Activated CD4-positive, alpha-beta memory T cell treated with anti-CD3 and anti-CD28 coated beads for 36 hours (primary cell): ENCODE measurements at regions not wholly inside any gene's neighbourhood (a gene's known extent, or its start where the extent isn't known, plus 50 kb on each side); places are given as distances from the start of the nearest gene placed in this dataset.

Experiments used
- CTCF ChIA-PET: fragments of 350-600 bp; sonication (Branson Sonifier 250); formaldehyde crosslinking; loops from one replicate; lab custom pipeline; 2021; ENCODE audit warnings: antibody characterized with exemption, inconsistent platforms; lab: Charles Lee
- POLR2A ChIA-PET: fragments of 350-600 bp; sonication (Branson Sonifier 250); formaldehyde crosslinking; loops from one replicate; lab custom pipeline; 2021; ENCODE audit warnings: antibody characterized with exemption; lab: Charles Lee
- DNase-seq: peaks from one replicate; pipeline ENCODE4 v3.0.0-alpha.2; 2020
- H3K27ac Mint-ChIP-seq: one replicate; pipeline ENCODE4 v1.8.0; 2021; ENCODE audit warnings: mixed read lengths
- H3K27me3 Mint-ChIP-seq: one replicate; pipeline ENCODE4 v1.8.0; 2021; ENCODE audit warnings: mixed read lengths
- H3K36me3 Mint-ChIP-seq: one replicate; pipeline ENCODE4 v1.8.0; 2021; ENCODE audit warnings: mixed read lengths
- H3K4me1 Mint-ChIP-seq: one replicate; pipeline ENCODE4 v1.8.0; 2021; ENCODE audit warnings: low read depth, mixed read lengths
- H3K4me3 Mint-ChIP-seq: one replicate; pipeline ENCODE4 v1.8.0; 2021; ENCODE audit warnings: mild to moderate bottlenecking, mixed read lengths
- H3K9me3 Mint-ChIP-seq: one replicate; pipeline ENCODE4 v1.8.0; 2021; ENCODE audit warnings: mixed read lengths
- intact Hi-C: fragments of 100-400 bp; cut with micrococcal nuclease; formaldehyde crosslinking; loops from one replicate; pipeline ENCODE4 v1.15.1; 2023

DNA sequence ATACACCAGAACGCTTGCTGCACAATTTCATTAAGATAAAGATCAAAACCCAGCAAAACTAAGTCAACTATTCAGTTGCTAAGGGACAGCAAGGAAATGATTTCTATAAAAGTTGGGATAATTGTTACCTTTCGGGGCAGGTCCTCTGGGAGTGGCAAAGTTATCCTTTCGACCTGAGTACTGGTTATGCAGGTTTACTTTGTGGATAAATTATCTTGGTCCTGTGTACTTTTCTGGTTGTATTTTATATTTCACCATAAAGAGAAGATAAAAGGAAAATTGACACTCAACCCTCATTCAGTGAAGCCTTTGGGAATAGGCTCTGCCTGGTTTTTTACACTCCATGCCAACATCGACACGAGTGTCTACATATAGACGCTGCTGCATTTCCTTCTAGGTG is 146.5 kb downstream of the SYK start:
- H3K36me3 Mint-ChIP-seq, result no peaks in the 10 kb centered on the region
- CTCF ChIA-PET, result no interaction called here
- H3K4me1 Mint-ChIP-seq, result peaks cover 6% of the 10 kb centered on the region
- no peak overlapping the region for H3K27ac Mint-ChIP-seq
- intact Hi-C loops, result no loop called here
- POLR2A ChIA-PET, result no interaction called here
- DNase-seq, result no peak
- H3K27me3 Mint-ChIP-seq, result peaks cover 11% of the 10 kb centered on the region
- no peak overlapping the region for H3K4me3 Mint-ChIP-seq
- H3K9me3 Mint-ChIP-seq, result no peaks in the 10 kb centered on the region

DNA sequence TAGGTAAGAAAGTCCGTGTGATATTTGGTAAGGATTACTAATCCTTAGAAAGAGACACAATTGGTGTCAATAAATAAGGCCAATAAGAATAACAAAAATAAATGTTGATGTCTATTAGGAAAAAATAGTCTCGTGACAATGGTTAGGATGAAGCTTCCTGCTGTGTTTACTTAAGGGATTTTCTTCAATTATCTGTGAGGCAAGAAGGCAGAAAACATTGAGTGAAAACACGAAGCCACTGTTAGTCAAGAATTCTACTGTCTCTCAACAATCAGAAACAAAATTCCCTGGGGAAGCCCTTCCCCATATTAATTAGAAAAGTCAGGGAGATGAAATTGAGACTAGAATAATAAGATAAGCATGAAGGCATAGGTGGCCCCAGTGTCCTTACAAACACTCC is 149.0 kb downstream of the SYK start:
- H3K27ac Mint-ChIP-seq, result no peak overlapping the region

GRCh38 chr9:90953200-90953599 is 151.6 kb downstream of the SYK start:
- POLR2A ChIA-PET, result no interaction called here
- no peak overlapping the region for H3K4me3 Mint-ChIP-seq
- no peak overlapping the region for H3K27ac Mint-ChIP-seq
- no peak for DNase-seq
- no peaks in the 10 kb centered on the region for H3K4me1 Mint-ChIP-seq
- H3K36me3 Mint-ChIP-seq, result no peaks in the 10 kb centered on the region
- H3K27me3 Mint-ChIP-seq, result peaks cover 18% of the 10 kb centered on the region
- CTCF ChIA-PET, result no interaction called here
- no peaks in the 10 kb centered on the region for H3K9me3 Mint-ChIP-seq
- intact Hi-C loops, result no loop called here

More for the DNA sequence above, 149.0 kb downstream of the SYK start:
- no peak for DNase-seq
- POLR2A ChIA-PET, result no interaction called here
- Mint-ChIP-seq H3K4me1 (no peaks in the 10 kb centered on the region), H3K9me3 (no peaks in the 10 kb centered on the region), H3K4me3 (no peak overlapping the region), H3K36me3 (no peaks in the 10 kb centered on the region), H3K27me3 (peaks cover 16% of the 10 kb centered on the region)
- CTCF ChIA-PET, result interaction anchor here (0.6 kb wide), 1 partner anchor 810 kb away, joined by 3 read pairs; no protein-coding TSS in a partner anchor
- intact Hi-C loops, result no loop called here

GRCh38 chr9:90953805-90954204 is 152.2 kb downstream of the SYK start:
- H3K4me3 Mint-ChIP-seq, result no peak overlapping the region
- no peaks in the 10 kb centered on the region for H3K36me3 Mint-ChIP-seq
- POLR2A ChIA-PET, result no interaction called here
- H3K27ac Mint-ChIP-seq, result no peak overlapping the region
- peaks cover 18% of the 10 kb centered on the region for H3K27me3 Mint-ChIP-seq
- intact Hi-C loops, result no loop called here
- H3K9me3 Mint-ChIP-seq, result no peaks in the 10 kb centered on the region
- H3K4me1 Mint-ChIP-seq, result no peaks in the 10 kb centered on the region
- no peak for DNase-seq
- CTCF ChIA-PET, result no interaction called here

- POLR2A ChIA-PET, result no interaction called here
- CTCF ChIA-PET, result interaction anchor here (0.8 kb wide), 1 partner anchor 40 kb away, joined by 3 read pairs; no protein-coding TSS in a partner anchor
- Mint-ChIP-seq H3K4me3 (no peak overlapping the region), H3K27me3 (peaks cover 18% of the 10 kb centered on the region), H3K27ac (no peak overlapping the region), H3K9me3 (no peaks in the 10 kb centered on the region), H3K4me1 (no peaks in the 10 kb centered on the region), H3K36me3 (no peaks in the 10 kb centered on the region)
- DNase-seq, result no peak
- intact Hi-C loops, result no loop called here
Observed at GRCh38 chr9:90956026-90956810, 154.6 kb downstream of the SYK start.

GRCh38 chr9:90958328-90958727 is 156.7 kb downstream of the SYK start:
- ChIA-PET CTCF (interaction anchor here (0.9 kb wide), 1 partner anchor 19 kb away, joined by 3 read pairs; no protein-coding TSS in a partner anchor), POLR2A (no interaction called here)
- H3K9me3 Mint-ChIP-seq, result no peaks in the 10 kb centered on the region
- H3K4me1 Mint-ChIP-seq, result no peaks in the 10 kb centered on the region
- H3K27ac Mint-ChIP-seq, result no peak overlapping the region
- no peak for DNase-seq
- H3K27me3 Mint-ChIP-seq, result peaks cover 34% of the 10 kb centered on the region
- intact Hi-C loops, result no loop called here
- no peak overlapping the region for H3K4me3 Mint-ChIP-seq
- no peaks in the 10 kb centered on the region for H3K36me3 Mint-ChIP-seq

DNA sequence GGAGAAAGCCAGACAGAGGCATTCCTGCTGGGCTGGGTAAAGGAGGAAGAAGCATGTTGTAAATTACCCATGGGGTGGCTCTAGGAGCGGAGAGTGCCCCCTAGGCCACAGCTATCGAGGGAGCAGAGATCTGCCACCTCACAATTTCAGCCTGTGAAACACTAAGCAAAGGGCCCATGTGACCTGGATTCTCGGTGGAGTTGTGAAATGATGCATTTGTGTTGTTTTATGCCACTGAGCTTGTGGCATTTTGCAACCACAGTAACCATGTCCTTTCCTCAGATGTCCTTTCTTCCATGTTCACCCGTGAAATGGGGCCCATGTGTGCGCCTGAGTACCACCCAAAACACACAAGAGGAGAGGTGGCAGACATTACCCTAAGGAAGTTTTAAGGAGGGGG is 159.3 kb downstream of the SYK start:
- no peak overlapping the region for H3K27ac Mint-ChIP-seq
- no peak overlapping the region for H3K4me3 Mint-ChIP-seq
- intact Hi-C loops, result no loop called here
- H3K9me3 Mint-ChIP-seq, result no peaks in the 10 kb centered on the region
- POLR2A ChIA-PET, result no interaction called here
- CTCF ChIA-PET, result interaction anchor here (1.0 kb wide), 1 partner anchor 73 kb away, joined by 3 read pairs; no protein-coding TSS in a partner anchor
- H3K36me3 Mint-ChIP-seq, result no peaks in the 10 kb centered on the region
- peaks cover 36% of the 10 kb centered on the region for H3K27me3 Mint-ChIP-seq
- H3K4me1 Mint-ChIP-seq, result peaks cover 19% of the 10 kb centered on the region
- DNase-seq, result no peak

DNA sequence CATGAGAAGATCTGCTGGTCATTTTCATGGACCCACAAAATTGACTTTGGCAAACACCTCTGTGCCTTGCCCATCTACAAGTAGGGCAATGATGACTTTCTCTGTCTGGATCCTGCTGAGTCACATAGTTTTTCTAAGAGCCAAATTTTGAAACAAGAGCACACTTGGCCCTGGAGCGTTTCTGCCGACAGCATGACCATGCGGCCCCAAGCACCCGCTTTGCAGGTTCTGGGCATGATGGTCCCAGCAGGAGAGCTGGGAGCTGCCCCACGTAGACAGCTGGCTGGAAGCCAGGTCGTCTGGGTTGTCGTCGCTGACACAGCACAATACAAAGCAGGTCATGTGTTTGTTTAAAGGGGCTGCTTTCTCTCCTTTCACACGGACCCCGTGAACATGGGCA is 159.8 kb downstream of the SYK start:
- Mint-ChIP-seq H3K4me1 (peaks cover 23% of the 10 kb centered on the region), H3K4me3 (no peak overlapping the region), H3K27me3 (peaks cover 36% of the 10 kb centered on the region), H3K27ac (no peak overlapping the region), H3K36me3 (no peaks in the 10 kb centered on the region), H3K9me3 (no peaks in the 10 kb centered on the region)
- no peak for DNase-seq
- intact Hi-C loops, result no loop called here
- POLR2A ChIA-PET, result no interaction called here
- CTCF ChIA-PET, result no interaction called here

- peak; percentile 51 for DNase-seq
- no peak overlapping the region for H3K27ac Mint-ChIP-seq
- intact Hi-C loops, result no loop called here
- ChIA-PET CTCF (interaction anchor here (0.5 to 1.8 kb wide), 5 partner anchors 49 to 591 kb away, joined by 3 to 4 read pairs (median 4); no protein-coding TSS in a partner anchor), POLR2A (no interaction called here)
- no peak overlapping the region for H3K4me3 Mint-ChIP-seq
- peaks cover 38% of the 10 kb centered on the region for H3K27me3 Mint-ChIP-seq
- peaks cover 35% of the 10 kb centered on the region for H3K4me1 Mint-ChIP-seq
- H3K9me3 Mint-ChIP-seq, result no peaks in the 10 kb centered on the region
- no peaks in the 10 kb centered on the region for H3K36me3 Mint-ChIP-seq
Observed at GRCh38 chr9:90964101-90965020, 162.7 kb downstream of the SYK start.

DNA sequence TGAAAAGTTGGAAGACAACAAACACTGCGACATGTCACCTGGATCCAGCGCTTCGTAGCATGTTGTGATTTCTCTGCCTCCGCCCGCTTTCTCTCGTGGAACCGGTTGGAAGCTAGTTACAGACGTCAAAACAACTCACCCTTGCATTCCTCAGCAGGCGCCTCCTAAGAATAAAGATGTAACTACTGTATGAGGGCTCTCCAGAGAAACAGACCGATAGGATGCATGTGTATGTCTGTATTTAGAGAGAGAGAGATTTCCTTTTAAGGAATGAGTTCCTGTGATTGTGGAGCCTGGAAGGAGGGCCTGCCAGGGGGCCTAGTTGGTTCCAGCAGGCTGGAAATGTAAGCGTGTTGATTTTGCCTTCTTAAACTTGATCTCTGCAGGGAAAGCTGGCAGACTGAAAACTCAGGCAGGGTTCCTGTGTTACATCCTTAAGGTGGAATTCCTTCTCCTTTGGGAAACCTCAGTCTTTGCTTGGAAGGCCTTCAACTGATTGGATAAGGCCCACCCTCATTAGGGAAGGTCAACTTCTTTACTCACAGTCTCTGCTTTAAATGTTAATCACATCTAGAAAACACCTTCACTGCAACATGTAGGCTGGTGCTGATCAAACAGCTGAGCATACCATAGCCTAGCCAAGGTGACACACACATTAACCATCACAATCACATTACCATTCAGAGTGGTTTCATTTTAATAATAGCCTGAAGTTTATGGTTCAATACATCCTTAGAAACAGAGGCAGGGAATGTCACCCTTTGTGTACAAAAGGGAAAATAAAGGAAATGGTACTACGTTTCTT is 163.8 kb downstream of the SYK start:
- H3K27me3 Mint-ChIP-seq, result peaks cover 40% of the 10 kb centered on the region
- H3K9me3 Mint-ChIP-seq, result no peaks in the 10 kb centered on the region
- ChIA-PET POLR2A (no interaction called here), CTCF (interaction anchor here (1.2 to 1.8 kb wide), 2 partner anchors 50 to 51 kb away, joined by 4 read pairs; no protein-coding TSS in a partner anchor)
- DNase-seq, result no peak
- H3K4me3 Mint-ChIP-seq, result no peak overlapping the region
- H3K36me3 Mint-ChIP-seq, result no peaks in the 10 kb centered on the region
- H3K4me1 Mint-ChIP-seq, result peaks cover 35% of the 10 kb centered on the region
- no peak overlapping the region for H3K27ac Mint-ChIP-seq
- intact Hi-C loops, result no loop called here

- Mint-ChIP-seq H3K27ac (no peak overlapping the region), H3K36me3 (no peaks in the 10 kb centered on the region), H3K9me3 (no peaks in the 10 kb centered on the region), H3K4me3 (no peak overlapping the region), H3K27me3 (peaks cover 37% of the 10 kb centered on the region), H3K4me1 (peaks cover 35% of the 10 kb centered on the region)
- no peak for DNase-seq
- intact Hi-C loops, result no loop called here
- POLR2A ChIA-PET, result no interaction called here
- CTCF ChIA-PET, result interaction anchor here (1.8 kb wide), 1 partner anchor 50 kb away, joined by 4 read pairs; no protein-coding TSS in a partner anchor
Observed at GRCh38 chr9:90966031-90966290, 164.3 kb downstream of the SYK start.
